GM18517 (cell line): ENCODE measurements at regions not wholly inside any gene's neighbourhood (a gene's known extent, or its start where the extent isn't known, plus 50 kb on each side); places are given as distances from the start of the nearest gene placed in this dataset.
"Not testable (repeated sequence)": the region's sequence is repeated elsewhere in the genome, so short reads cannot be mapped to it uniquely, and the experiment has no call there.

Experiments
- ATAC-seq: cut with Tn5 transposase; IDR thresholded peaks from one replicate; pipeline ENCODE4 v1.9.1; 2021; ENCODE audit warnings: mild to moderate bottlenecking, moderate library complexity; ENCODE audit not compliant: unreplicated experiment

GRCh38 chr3:18988614-18989229, 159.6 kb upstream of the KCNH8 start:
- no peak for ATAC-seq

- ATAC-seq: no peak
These were observed 160.4 kb upstream of the KCNH8 start for GRCh38 chr3:18987862-18988447.

GRCh38 chr3:18987070-18987469, 161.2 kb upstream of the KCNH8 start:
- no peak for ATAC-seq

GRCh38 chr3:18982920-18983319, 165.4 kb upstream of the KCNH8 start:
- no peak for ATAC-seq

DNA sequence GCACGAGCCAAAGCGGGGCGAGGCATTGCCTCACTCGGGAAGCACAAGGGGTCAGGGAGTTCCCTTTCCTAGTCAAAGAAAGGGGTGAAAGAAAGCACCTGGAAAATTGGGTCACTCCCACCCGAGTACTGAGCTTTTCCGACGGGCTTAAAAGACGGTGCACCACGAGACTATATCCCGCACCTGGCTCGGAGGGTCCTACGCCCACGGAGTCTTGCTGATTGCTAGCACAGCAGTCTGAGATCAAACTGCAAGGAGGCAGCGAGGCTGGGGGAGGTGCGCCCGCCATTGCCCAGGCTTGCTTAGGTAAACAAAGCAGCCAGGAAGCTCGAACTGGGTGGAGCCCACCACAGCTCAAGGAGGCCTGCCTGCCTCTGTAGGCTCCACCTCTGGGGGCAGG, 172.2 kb upstream of the KCNH8 start:
- ATAC-seq: not testable (repeated sequence)

DNA sequence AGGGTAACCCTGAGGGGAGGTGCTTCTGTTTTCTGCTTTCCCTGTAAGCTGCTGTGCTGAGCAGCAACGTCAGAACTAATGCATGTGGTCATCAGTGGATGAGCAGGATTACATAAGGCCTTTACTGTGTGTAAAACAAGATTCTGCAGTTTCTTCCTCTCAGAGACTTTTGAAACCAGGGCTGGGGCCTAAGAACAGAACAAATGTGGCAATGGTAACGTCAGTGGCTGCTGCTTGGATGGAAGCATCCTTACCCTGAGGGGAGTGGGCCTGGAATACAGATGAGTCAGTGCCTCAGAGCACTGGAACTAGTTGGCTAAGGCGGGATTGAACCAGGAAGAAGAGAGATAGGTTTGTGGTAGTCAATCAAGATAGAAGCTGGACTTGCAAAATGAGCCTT, 180.2 kb upstream of the KCNH8 start:
- no peak for ATAC-seq

- ATAC-seq: no peak
These were observed 182.5 kb upstream of the KCNH8 start for GRCh38 chr3:18965781-18966180.

GRCh38 chr3:18964640-18965039, 183.7 kb upstream of the KCNH8 start:
- no peak for ATAC-seq

- no peak for ATAC-seq
These were observed 197.0 kb upstream of the KCNH8 start for GRCh38 chr3:18951333-18951732.

DNA sequence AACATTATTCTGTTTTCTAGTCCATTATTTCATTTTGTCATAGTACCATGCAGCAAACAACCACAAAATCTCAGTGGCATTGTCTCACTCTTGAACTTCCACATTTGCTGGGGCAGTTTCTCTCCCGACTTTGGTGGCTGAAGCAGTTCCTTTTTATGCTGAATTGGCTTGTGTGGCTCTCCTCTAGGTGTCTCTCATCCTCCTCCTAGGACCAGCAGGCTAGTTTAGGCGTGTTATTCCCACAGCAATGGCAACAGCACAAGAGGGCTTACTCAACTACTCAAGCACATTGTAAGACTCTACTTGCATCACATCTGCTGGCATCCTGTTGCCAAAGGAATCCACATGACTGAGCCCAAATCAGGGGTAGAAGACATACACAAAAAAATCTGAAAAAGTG, 201.8 kb upstream of the KCNH8 start:
- ATAC-seq: no peak

DNA sequence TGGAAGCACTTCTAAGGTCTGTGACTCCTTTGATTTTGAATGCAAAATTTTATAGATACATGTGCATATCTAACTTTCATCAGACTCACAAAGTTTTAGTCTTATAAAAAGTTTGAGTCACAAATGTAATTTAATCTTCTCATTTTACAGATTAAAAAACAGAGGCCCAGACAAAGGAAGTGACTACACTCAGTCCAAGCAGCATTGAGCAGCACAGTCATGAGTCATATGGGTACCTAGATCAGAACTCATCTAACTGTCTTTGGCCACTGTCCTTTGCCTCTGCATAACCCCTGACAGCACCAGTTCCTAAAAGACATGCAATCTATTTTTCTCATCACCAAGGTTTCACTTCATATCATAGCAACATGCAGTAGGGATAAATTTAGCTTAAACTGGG, 210.7 kb upstream of the KCNH8 start:
- ATAC-seq: peak; percentile 71

DNA sequence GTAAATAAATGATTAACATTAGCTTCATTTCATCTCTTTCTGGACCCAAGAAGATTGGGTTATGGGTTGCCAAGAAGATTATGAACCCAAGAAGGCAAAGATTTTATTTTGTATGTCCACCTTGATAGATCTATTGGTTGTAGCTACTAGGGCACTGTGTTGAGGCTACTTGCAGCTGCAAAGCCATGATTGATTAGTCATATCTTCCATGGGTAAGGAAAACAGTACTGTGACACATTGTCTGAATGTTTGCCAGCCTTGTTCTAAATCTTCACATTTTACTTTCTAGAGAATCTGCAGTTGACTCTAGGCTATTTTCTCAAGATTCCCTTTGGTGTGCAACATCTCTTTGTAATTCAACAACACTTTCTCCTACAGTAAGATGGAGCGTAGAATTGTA, 229.2 kb upstream of the KCNH8 start:
- no peak for ATAC-seq

GRCh38 chr3:18917923-18918322, 230.4 kb upstream of the KCNH8 start:
- ATAC-seq: no peak

- no peak for ATAC-seq
These were observed 246.1 kb upstream of the KCNH8 start for GRCh38 chr3:18902081-18902793.

DNA sequence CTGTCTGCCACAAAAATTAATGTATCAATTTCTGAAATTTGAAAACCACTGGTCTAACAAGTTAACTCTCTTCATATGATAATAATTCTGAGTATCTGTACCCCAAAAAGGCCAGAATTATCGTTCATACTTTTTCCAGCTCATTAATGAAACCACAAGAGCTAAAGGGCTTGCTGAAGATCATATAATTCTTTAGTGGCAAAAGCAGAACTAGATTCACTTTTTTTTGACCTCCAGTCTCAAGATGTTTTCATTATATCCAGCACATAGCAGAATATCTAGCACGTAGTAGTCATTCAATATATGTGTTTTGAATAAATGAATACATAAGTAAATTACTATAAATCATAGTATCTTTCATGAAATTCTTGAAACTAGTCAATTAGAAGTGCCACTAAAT, 246.7 kb upstream of the KCNH8 start:
- no peak for ATAC-seq

DNA sequence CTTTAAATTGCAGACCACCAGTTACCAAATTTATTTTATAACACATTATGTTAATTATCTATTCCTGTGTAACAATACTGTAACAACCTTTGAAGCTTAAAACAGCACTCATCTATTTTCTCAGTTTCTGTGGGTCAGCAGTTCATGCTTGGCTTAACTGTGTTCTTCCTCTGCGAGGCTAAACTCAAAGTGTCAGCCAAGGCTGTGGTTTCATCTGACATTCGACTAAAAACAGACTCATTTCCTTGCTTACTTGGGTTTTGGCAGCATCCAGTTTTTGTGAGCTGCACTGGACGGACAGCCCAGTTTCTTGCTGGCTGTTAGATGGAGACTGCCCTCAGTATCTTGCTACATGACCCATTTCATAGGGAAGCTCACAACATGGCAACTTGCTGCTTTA, 247.3 kb upstream of the KCNH8 start:
- ATAC-seq: peak; percentile 56

DNA sequence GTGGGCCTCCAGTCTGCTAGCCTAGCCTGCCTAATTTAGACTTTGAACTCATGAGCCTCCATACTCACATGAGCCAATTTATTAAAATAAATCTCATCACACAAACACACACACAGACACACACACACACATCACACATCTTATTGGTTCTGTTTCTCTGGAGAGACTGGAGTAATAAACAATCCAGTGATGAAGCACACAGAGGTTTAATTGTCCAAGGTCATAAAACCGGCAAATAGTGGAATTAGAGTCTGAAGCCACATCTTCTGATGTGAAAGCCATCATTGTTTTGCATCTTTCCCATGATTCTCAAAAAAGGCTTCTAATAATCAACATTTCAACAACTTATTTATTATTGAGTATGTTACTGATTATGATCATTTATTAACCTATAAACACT, 249.4 kb upstream of the KCNH8 start:
- no peak for ATAC-seq

- no peak for ATAC-seq
These were observed 255.6 kb upstream of the KCNH8 start for GRCh38 chr3:18892756-18893155.

- ATAC-seq: no peak
These were observed 256.3 kb upstream of the KCNH8 start for GRCh38 chr3:18892047-18892446.

DNA sequence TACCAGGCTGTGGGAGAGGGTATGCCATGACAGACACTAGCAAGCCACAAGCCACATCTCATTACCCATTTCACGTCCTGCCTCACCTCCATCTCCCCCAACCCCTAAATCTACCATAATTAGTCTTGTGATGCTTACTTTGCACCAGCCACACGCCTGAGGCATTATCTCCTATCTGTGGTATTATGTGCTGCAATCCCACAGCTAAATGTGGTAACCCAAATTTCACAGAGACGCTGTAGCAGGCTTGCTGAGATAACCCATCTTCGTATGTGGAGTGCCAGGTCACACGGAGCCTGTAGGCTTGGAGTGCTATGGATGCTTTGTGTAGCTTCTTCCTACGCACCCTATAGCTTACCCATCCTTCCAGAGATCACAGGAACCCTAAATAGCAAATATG, 256.7 kb upstream of the KCNH8 start:
- no peak for ATAC-seq

GRCh38 chr3:18890449-18890848, 257.9 kb upstream of the KCNH8 start:
- no peak for ATAC-seq

DNA sequence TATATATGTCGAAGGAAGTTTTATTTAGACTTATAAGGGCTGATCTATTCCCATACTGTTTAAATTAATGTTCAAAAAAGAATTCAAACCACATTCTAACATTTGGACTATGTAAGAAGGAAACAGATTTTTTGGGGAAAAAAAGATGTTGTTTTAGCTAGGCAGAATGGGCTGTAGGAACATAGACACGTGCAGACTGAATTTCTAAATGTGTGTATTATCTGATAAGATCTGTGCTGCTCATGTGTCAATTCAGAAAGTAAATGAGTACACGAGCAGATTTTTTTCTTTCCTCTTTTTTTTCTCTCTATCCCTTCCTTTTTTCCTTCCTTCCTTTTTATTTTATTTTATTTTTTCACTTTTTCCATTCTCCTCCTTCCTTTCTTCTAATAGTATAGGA, 259.5 kb upstream of the KCNH8 start:
- ATAC-seq: no peak

GRCh38 chr3:18888370-18888769, 259.9 kb upstream of the KCNH8 start:
- ATAC-seq: no peak
